Gastroesophageal sphincter (tissue), 4 donors: ENCODE measurements at regions not wholly inside any gene's neighbourhood (a gene's known extent, or its start where the extent isn't known, plus 50 kb on each side); places are given as distances from the start of the nearest gene placed in this dataset.

Source experiments
- ATAC-seq: fragments of 150-250 bp; one replicate; pipeline ENCODE4 v1.9.1; 2016; ENCODE audit warnings: mild to moderate bottlenecking, moderate library complexity
- H3K27ac ChIP-seq, 4 donors: fragments of 200-600 bp; sonication (generic) in 3 of 4; 1 replicate in 3 of 4; 2 replicates in 1 of 4; pipeline ENCODE4 v1.5.1; 2016 to 2019
- H3K27me3 ChIP-seq: fragments of 200-600 bp; sonication (generic); one replicate; pipeline ENCODE4 v1.5.1; 2019
- H3K36me3 ChIP-seq, 2 donors: fragments of 200-600 bp; sonication (generic); one replicate each; pipeline ENCODE4 v1.5.1; 2019; ENCODE audit warnings: control low read depth in 1 of 2
- H3K4me1 ChIP-seq, 3 donors: fragments of 200-600 bp; sonication (generic); 1 replicate in 2 of 3; 2 replicates in 1 of 3; pipeline ENCODE4 v1.5.1; 2016 to 2019; ENCODE audit warnings: control low read depth in 2 of 3
- H3K4me3 ChIP-seq, 2 donors: fragments of 200-600 bp; sonication (generic); one replicate each; pipeline ENCODE4 v1.5.1; 2019; ENCODE audit warnings: mild to moderate bottlenecking in 1 of 2, moderate library complexity in 1 of 2
- H3K9me3 ChIP-seq, 3 donors: fragments of 200-600 bp; sonication (generic); one replicate each; pipeline ENCODE4 v1.5.1; 2017 to 2019; ENCODE audit warnings: control low read depth in 2 of 3
- EP300 ChIP-seq: sonication (generic); formaldehyde crosslinking; IDR thresholded peaks from one replicate; pipeline ENCODE4 v1.6.1; 2017; ENCODE audit warnings: antibody characterized with exemption, mild to moderate bottlenecking
- POLR2A ChIP-seq, 2 donors: fragments of 450-650 bp; IDR thresholded peaks; one replicate each; pipeline ENCODE4 v1.6.1; 2017; ENCODE audit warnings: antibody characterized with exemption in 2 of 2, mild to moderate bottlenecking in 2 of 2, moderate library complexity in 1 of 2
- POLR2AphosphoS5 ChIP-seq: sonication (generic); formaldehyde crosslinking; IDR thresholded peaks from one replicate; pipeline ENCODE4 v1.6.1; 2017; ENCODE audit warnings: antibody characterized with exemption
- WGBS, 2 donors: methylation state at CpG; one replicate each; pipeline ENCODE4 v1.1.5; 2018; ENCODE audit warnings: low coverage in 1 of 2; 5-methylcytosine and 5-hydroxymethylcytosine counted together
- TF ChIP-seq, protein P1 (sequence below), 4 experiments: fragments of 200-600 bp in 2 of 4; fragments of 450-650 bp in 2 of 4; sonication (generic) in 1 of 4; IDR thresholded peaks; one replicate each; pipeline ENCODE4 v1.5.1; 2017 to 2019; ENCODE audit warnings: antibody characterized with exemption in 4 of 4, mild to moderate bottlenecking in 2 of 4, moderate library complexity in 2 of 4

DNA sequence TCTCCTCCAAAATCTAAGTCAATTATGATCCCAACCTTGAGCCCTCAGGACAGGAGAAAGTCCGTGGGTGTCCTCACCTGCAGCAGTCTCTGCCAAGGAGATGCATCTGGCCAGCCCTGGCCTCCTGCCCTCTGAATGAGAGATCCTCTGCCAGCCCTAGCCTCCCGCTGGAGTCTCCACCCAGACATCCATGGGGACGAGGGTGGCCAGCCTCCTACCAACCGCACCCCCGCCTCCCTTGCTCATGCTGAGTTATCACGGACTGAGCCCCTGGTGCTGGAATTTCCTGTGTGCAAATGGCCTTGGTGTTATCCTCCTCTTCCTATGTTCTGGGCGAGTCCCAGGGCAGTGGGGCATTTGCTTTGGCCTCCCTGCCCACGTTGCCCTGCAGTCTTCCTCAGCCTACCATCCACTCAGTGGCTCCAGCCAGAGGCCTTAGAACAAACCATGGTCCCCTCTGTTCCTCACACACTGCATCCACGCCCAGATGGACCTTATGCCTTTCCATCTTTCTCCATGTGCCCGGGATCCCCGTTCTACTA, 116.4 kb downstream of the ACKR3 start:
- H3K4me1 ChIP-seq: peaks cover 0 to 9% (median 0%) of the 10 kb centered on the region in 3 donors
- ATAC-seq: no peak
- 88 to 100% methylated on average over 4 to 5 of the region's 11 CpGs for WGBS, 2 donors
- no peak overlapping the region for H3K4me3 ChIP-seq
- H3K27ac ChIP-seq: no peak overlapping the region
- H3K9me3 ChIP-seq: no peaks in the 10 kb centered on the region
- no peaks in the 10 kb centered on the region for H3K36me3 ChIP-seq
- TF ChIP-seq, protein P1, sequence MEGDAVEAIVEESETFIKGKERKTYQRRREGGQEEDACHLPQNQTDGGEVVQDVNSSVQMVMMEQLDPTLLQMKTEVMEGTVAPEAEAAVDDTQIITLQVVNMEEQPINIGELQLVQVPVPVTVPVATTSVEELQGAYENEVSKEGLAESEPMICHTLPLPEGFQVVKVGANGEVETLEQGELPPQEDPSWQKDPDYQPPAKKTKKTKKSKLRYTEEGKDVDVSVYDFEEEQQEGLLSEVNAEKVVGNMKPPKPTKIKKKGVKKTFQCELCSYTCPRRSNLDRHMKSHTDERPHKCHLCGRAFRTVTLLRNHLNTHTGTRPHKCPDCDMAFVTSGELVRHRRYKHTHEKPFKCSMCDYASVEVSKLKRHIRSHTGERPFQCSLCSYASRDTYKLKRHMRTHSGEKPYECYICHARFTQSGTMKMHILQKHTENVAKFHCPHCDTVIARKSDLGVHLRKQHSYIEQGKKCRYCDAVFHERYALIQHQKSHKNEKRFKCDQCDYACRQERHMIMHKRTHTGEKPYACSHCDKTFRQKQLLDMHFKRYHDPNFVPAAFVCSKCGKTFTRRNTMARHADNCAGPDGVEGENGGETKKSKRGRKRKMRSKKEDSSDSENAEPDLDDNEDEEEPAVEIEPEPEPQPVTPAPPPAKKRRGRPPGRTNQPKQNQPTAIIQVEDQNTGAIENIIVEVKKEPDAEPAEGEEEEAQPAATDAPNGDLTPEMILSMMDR (IDR thresholded peaks at IDR 0.05): no peak
- TF ChIP-seq EP300 (no peak), POLR2A (IDR thresholded peaks at IDR 0.05) (no peak), POLR2AphosphoS5 (no peak)
- no peaks in the 10 kb centered on the region for H3K27me3 ChIP-seq

GRCh38 chr2:236686561-236686960, 116.9 kb downstream of the ACKR3 start:
- no peak overlapping the region for H3K4me3 ChIP-seq
- no peaks in the 10 kb centered on the region for H3K36me3 ChIP-seq
- no peak for ATAC-seq
- whole genome bisulfite sequencing, 2 donors: 68% methylated on average over 2 of the region's 2 CpGs; no CpG with 5 or more reads in 1 of the 2 donors
- peaks cover 0 to 9% (median 0%) of the 10 kb centered on the region in 3 donors for H3K4me1 ChIP-seq
- H3K9me3 ChIP-seq: no peaks in the 10 kb centered on the region
- no peaks in the 10 kb centered on the region for H3K27me3 ChIP-seq
- no peak overlapping the region for H3K27ac ChIP-seq
- TF ChIP-seq EP300 (no peak), POLR2A (IDR thresholded peaks at IDR 0.05) (no peak), POLR2AphosphoS5 (no peak)
- TF ChIP-seq, protein P1 (IDR thresholded peaks at IDR 0.05): no peak

GRCh38 chr2:236687296-236687965, 117.8 kb downstream of the ACKR3 start:
- no peak for ATAC-seq
- no peak overlapping the region for H3K4me3 ChIP-seq
- H3K36me3 ChIP-seq: no peaks in the 10 kb centered on the region
- no peak overlapping the region for H3K27ac ChIP-seq
- H3K9me3 ChIP-seq: no peaks in the 10 kb centered on the region
- no peaks in the 10 kb centered on the region for H3K27me3 ChIP-seq
- H3K4me1 ChIP-seq: peaks cover 0 to 9% (median 0%) of the 10 kb centered on the region in 3 donors
- TF ChIP-seq, protein P1 (IDR thresholded peaks at IDR 0.05): no peak
- WGBS, 2 donors: 73% methylated on average over 3 of the region's 8 CpGs; no CpG with 5 or more reads in 1 of the 2 donors

DNA sequence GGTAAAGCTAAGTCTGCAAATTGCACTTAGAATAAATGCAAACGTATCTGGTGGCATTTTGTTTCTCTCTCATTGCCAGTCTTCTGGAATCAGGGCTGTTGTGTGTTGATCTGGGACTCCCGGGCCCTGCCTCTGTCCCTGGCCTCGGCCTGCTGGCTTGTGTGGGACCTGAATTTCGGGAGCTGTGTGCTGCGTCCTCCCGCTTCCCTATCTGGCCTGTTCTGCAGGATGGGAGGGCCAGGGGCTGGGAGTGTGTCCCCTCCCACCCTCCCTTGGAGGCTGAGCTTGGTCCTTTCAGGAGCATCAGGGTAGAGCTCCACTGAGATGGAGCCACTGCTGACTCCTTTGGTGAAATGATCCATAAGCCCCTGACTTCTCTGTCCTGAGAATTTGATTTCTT, 118.5 kb downstream of the ACKR3 start:
- H3K9me3 ChIP-seq: no peaks in the 10 kb centered on the region
- no peak overlapping the region for H3K27ac ChIP-seq
- no peak for ATAC-seq
- TF ChIP-seq POLR2AphosphoS5: no peak
- no peak for TF ChIP-seq POLR2A (IDR thresholded peaks at IDR 0.05)
- TF ChIP-seq EP300: no peak
- TF ChIP-seq, protein P1 (IDR thresholded peaks at IDR 0.05): no peak
- no peak overlapping the region for H3K4me3 ChIP-seq
- H3K36me3 ChIP-seq: no peaks in the 10 kb centered on the region
- H3K27me3 ChIP-seq: no peaks in the 10 kb centered on the region
- peaks cover 0 to 9% (median 0%) of the 10 kb centered on the region in 3 donors for H3K4me1 ChIP-seq
- WGBS, 2 donors: 64 to 75% methylated on average over 1 to 6 of the region's 6 CpGs
